ENCODE measurements at regions not wholly inside any gene's neighbourhood (a gene's known extent, or its start where the extent isn't known, plus 50 kb on each side); places are given as distances from the start of the nearest gene placed in this dataset.
A peak's percentile ranks its signal among the peaks of the same experiment; 100 is the strongest.

- DNase-seq = no peak
- no peak for TF ChIP-seq CTCF (IDR thresholded peaks at IDR 0.05)
- H3K4me2 ChIP-seq (replicated peaks; ENCODE audit: extremely low read depth, low read length, poor library complexity, severe bottlenecking) = no peak overlapping the region
- H3K36me3 Mint-ChIP-seq = no peaks in the 10 kb centered on the region
- no peak overlapping the region for H2AFZ ChIP-seq (ENCODE audit: insufficient read depth, low read depth, low read length, poor library complexity, severe bottlenecking)
- no peaks in the 10 kb centered on the region for H3K79me2 ChIP-seq (ENCODE audit: insufficient read depth, low read length)
- H3K4me3 ChIP-seq (replicated peaks in 1 of 3; ENCODE audit: low read depth in 2 of 3, low read length in 3 of 3) = no peak overlapping the region
- H4K20me1 ChIP-seq (ENCODE audit: insufficient read depth, low read length) = no peaks in the 10 kb centered on the region
- H3K27me3 Mint-ChIP-seq (ENCODE audit: low read depth in 3 of 3) = peaks cover 0 to 2% (median 0%) of the 10 kb centered on the region in 3 donors
- intact Hi-C loops (cut with micrococcal nuclease) = no loop called here
- H3K4me3 Mint-ChIP-seq = no peak overlapping the region
- H3K9me3 Mint-ChIP-seq = no peaks in the 10 kb centered on the region
- H3K27ac Mint-ChIP-seq = no peak overlapping the region
- H3K9me3 ChIP-seq (replicated peaks in 1 of 2; ENCODE audit: control insufficient read depth in 1 of 2, insufficient read depth in 1 of 2, low read length in 2 of 2) = no peaks in the 10 kb centered on the region
- no peak overlapping the region for H3K27ac ChIP-seq (ENCODE audit: low read depth in 1 of 2, low read length in 2 of 2)
- H3K4me1 ChIP-seq (ENCODE audit: control insufficient read depth in 1 of 2, insufficient read depth in 2 of 2, low read length in 2 of 2) = no peaks in the 10 kb centered on the region
- 60% methylated on average over 1 of the region's 2 CpGs for WGBS (ENCODE audit: insufficient coverage)
- H3K27me3 ChIP-seq (ENCODE audit: control insufficient read depth in 2 of 2, insufficient read depth in 2 of 2, low read length in 2 of 2) = no peaks in the 10 kb centered on the region
- H3K9ac ChIP-seq (ENCODE audit: insufficient read depth, low read length, poor library complexity, severe bottlenecking) = no peak overlapping the region
- H3K36me3 ChIP-seq (replicated peaks in 1 of 2; ENCODE audit: control insufficient read depth in 1 of 2, insufficient read depth in 2 of 2, low read length in 2 of 2) = no peaks in the 10 kb centered on the region
- H3K4me1 Mint-ChIP-seq = no peaks in the 10 kb centered on the region
Measured at GRCh38 chr12:88998421-88998820, 353.9 kb downstream of the DUSP6 start.

- Histone ChIP-seq H3K36me3 (replicated peaks in 1 of 2; ENCODE audit: control insufficient read depth in 1 of 2, insufficient read depth in 2 of 2, low read length in 2 of 2) (no peaks in the 10 kb centered on the region), H3K9ac (ENCODE audit: insufficient read depth, low read length, poor library complexity, severe bottlenecking) (no peak overlapping the region), H3K4me3 (replicated peaks in 1 of 3; ENCODE audit: low read depth in 2 of 3, low read length in 3 of 3) (no peak overlapping the region), H3K27me3 (ENCODE audit: control insufficient read depth in 2 of 2, insufficient read depth in 2 of 2, low read length in 2 of 2) (no peaks in the 10 kb centered on the region), H3K79me2 (ENCODE audit: insufficient read depth, low read length) (no peaks in the 10 kb centered on the region), H3K4me1 (ENCODE audit: control insufficient read depth in 1 of 2, insufficient read depth in 2 of 2, low read length in 2 of 2) (no peaks in the 10 kb centered on the region), H4K20me1 (ENCODE audit: insufficient read depth, low read length) (no peaks in the 10 kb centered on the region), H3K9me3 (replicated peaks in 1 of 2; ENCODE audit: control insufficient read depth in 1 of 2, insufficient read depth in 1 of 2, low read length in 2 of 2) (no peaks in the 10 kb centered on the region), H2AFZ (ENCODE audit: insufficient read depth, low read depth, low read length, poor library complexity, severe bottlenecking) (no peak overlapping the region), H3K4me2 (replicated peaks; ENCODE audit: extremely low read depth, low read length, poor library complexity, severe bottlenecking) (no peak overlapping the region), H3K27ac (ENCODE audit: low read depth in 1 of 2, low read length in 2 of 2) (no peak overlapping the region)
- WGBS (ENCODE audit: insufficient coverage) = no CpG with 5 or more reads among the region's 2 CpGs
- no peak for DNase-seq
- Mint-ChIP-seq H3K27ac (peak overlapping the region in 1 of 7 donors; percentile 10), H3K27me3 (ENCODE audit: low read depth in 3 of 3) (peaks cover 0 to 2% (median 0%) of the 10 kb centered on the region in 3 donors), H3K36me3 (no peaks in the 10 kb centered on the region), H3K4me3 (no peak overlapping the region), H3K9me3 (no peaks in the 10 kb centered on the region), H3K4me1 (no peaks in the 10 kb centered on the region)
- TF ChIP-seq CTCF (IDR thresholded peaks at IDR 0.05) = no peak
- intact Hi-C loops (cut with micrococcal nuclease) = no loop called here
Measured at GRCh38 chr12:88996200-88996788, 356.0 kb downstream of the DUSP6 start.

Data from CD14-positive monocyte (primary cell).